ENCODE measurements at regions not wholly inside any gene's neighbourhood (a gene's known extent, or its start where the extent isn't known, plus 50 kb on each side); places are given as distances from the start of the nearest gene placed in this dataset.

DNA sequence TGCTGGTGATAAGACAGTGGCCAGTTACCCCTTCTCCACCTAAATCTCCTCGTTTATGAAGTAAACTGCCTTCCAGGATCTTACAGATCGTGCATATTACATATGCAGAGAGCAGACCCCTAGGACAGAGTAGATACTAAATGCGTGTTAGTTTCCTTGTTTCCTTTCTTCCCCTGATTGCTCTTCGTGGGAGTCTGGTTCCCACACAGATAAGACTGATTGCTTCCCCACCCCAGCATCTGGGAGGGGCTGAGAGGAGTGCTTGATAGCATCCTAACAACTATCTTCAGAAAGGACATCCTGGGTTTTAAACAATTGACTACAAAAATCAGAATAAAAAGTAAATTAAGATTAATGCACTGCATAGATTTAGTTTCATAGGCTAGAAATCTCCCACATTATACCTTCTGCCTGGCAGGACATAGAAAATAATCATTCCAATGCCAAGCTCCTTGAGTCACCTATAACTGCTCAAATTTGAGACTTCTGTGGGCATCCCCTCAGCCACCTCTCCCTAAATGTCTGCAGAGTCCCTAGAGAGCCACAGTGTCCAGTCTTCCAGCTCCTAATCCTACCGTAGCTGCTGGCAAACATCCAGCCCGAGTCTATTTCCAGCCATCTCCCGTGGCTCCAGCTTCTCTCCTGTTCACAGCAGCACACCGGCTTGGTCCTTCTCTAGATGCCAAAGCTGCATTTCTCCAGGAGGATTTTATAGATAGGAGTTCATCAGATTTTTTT is 128.3 kb downstream of the LRRC30 start:
- DNase-seq: no peak

DNA sequence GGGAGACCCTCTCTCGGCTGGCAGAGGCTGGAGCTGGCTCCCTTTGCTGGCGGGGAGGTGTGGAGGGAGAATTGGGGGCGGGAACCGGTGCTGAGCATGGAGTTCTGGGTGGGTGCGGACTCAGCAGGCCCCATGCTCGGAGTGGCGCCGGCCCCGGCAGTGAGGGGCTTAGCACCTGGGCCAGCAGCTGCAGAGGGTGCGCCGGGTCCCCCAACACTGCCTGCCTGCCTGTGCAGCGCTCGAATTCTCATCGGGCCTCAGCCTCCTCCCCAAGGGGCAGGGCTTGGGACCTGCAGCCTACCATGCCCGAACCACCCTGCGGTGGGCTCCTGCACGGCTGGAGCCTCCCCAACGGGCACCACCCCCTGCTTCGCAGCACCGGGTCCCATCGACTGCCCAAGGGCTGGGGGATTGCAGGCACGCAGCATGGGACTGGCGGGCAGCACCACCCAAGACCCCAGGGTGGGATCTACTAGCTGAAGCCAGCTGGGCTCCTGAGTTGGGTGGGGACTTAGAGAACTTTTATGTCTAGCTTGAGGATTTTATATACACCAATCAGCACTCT is 129.8 kb downstream of the LRRC30 start:
- DNase-seq: no peak

DNA sequence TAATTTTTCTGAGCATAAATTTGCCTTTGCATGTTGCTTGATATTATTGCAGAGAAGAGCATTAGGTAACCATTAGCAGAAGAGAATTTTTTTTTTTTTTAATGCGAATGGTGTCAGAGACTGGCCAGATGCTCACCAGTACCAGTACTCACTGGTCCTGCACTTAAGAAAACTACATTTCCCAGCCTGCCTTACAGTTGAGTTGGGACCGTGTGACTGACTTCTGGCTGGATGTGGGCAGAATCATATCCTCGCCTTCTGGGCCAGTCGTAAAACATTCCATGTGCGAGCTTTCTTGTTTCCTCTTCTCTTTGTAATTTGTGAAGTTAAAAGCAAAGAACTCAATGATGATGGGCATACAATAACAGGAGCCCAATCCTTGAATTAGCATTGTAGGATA is 132.4 kb downstream of the LRRC30 start:
- no peak for DNase-seq

- no peak for DNase-seq
Measured at GRCh38 chr18:7366597-7366996, 135.7 kb downstream of the LRRC30 start.

DNA sequence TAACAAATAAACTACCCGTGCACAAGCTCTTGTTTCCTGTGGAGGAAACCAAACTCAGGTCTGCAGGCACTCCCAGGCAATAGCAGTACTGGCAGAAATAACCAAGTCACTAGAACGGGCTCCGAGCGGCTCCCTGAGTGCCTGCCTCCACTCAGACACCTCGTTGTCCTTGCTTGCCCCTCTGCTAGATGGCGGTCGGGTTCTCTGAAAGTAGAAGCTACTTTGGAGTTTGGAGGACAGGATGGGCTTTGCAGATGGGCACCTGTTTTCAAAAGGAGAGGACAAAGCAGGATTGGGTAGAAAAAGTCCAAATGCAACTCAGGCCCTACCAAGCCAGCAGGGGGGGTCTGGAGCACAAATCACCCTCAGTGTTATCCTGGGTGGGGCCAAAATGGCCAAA is 136.4 kb downstream of the LRRC30 start:
- DNase-seq: no peak

GRCh38 chr18:7369006-7369405 is 138.1 kb downstream of the LRRC30 start:
- DNase-seq: no peak

DNA sequence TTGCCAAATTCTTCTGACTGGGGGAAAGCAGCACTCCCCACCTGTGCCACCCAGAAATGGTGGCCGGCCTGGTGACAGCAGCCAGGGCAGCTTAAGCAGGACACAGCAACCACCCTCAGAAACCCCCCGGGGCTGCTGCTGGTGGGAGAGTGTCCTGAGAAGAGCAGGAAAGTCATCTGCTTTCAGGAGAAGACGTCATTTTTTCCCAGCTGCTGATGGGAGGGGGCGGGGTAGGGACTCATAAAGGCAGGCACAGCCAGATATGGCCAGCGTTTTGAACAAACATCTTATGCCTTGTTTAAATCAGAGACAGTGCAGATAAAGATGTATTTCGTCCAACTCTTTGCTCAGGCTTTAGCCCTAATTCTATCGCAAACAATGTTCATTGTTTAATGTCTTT is 139.5 kb downstream of the LRRC30 start:
- DNase-seq: no peak

DNA sequence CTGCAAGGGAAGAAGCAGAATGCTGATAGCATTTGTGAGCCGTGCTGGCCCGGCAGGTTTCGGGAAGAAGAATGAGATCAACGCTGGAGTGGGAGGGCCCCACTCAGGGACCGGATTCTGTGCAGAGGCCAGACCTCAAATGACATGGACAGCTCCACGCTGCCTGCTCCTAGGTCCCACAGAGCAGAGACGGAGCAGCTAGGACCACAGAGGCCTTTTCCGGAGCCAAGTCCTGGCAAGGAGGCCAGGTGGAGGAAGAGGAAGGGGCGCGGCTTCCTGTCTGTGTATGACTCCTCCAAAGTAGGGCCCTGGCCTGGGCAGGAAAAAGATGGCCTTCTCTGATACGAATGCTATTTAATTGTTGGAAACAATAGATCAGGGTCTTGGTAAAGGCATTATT is 139.9 kb downstream of the LRRC30 start:
- no peak for DNase-seq

DNA sequence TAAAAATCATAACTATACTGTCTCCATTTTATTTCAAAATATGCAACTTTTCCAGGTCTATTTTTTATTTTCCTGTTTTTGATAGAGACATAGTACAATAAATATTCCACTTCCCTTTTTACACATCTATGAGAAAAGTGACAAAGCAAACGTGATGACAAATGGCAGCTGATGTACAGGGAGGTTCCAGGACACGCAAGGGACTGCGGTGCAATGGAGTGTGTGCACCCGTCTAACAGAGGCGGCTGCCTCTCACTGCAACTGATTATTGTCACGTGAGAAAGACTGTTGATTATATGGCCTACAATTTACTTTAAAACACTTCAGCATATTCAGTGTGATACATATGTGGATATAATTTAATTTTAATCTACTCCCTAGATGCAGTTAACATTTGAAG is 142.6 kb downstream of the LRRC30 start:
- no peak for DNase-seq

GRCh38 chr18:7381307-7381706 is 150.4 kb downstream of the LRRC30 start:
- DNase-seq: no peak

GRCh38 chr18:7382328-7383001 is 151.6 kb downstream of the LRRC30 start:
- no peak for DNase-seq

GRCh38 chr18:7383002-7383980 is 152.4 kb downstream of the LRRC30 start:
- no peak for DNase-seq

GRCh38 chr18:7388741-7389140 is 157.9 kb downstream of the LRRC30 start:
- DNase-seq: no peak

DNA sequence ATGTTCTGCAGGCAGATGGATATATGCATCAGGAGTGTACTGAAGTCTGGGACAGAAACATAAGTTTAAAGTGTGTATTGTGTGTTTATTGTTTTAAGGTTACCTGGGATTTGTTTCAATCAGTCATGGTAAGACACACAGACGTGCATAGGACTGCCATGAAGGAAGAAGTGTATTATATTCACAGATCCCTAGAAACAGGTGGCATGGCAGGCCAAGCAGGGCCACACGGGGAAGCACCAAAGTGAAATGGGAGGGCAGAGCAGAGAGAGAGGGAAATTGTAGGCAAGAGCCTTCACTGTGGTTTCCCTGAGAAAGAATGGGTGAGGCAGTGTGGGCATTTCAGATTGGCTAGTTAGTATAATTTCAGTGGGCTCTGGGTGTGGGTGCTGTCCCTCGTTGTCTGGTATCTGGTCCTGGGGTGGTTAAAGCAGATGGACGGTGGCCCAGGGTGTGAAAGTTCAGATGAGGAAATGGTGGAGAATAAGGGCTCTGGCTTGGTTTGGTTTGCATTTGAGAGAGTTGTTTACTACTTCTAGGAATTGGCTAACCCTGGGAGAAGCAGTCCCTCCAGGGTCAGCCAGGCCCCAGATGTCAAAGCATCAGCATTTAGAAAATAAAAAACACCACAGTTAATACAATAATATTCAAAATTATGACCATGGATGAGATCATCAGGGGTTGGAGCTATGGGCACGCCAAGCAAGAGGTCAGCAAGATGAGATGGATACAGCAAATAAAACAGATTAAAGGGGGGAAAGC is 160.0 kb downstream of the LRRC30 start:
- DNase-seq: no peak

DNA sequence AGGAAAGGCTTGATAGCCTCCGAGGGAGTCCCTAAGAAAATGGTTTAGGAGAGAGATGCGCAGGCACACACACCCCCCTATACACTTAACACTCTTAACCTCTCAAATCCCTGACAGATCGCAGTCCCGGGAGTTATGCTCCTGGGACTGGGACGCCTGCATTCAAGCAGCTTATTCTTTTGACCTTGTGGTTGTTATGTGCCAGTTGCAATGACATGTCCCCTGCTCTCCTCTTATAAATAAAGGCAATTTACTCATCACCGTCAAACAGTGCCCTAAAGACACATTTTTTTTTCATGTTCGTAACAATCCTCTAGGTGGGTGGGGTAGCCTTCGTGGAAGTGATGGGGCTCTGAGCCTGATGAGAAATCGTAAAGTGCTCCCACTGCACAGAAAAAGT is 162.2 kb downstream of the LRRC30 start:
- no peak for DNase-seq

- DNase-seq: no peak
Measured at GRCh38 chr18:7394050-7394659, 163.3 kb downstream of the LRRC30 start.

DNA sequence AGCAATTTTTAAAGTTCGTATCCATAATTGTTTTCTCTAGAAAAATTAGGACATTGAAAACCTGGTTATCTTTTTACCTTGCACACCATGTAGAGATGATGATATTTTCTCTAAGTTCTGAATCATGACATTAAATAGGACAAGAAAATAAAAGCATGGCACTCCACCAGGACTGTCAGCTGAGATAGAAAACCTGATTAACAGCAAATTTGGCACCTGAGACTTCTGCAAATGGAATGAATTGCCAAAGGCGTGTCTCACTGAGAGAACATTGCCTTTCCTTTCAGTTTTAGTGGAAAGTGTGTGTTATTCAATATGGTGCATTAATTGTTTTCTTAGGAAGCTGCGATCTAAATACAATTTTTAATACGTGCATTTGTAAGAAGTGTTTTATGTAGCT is 164.7 kb downstream of the LRRC30 start:
- no peak for DNase-seq

- no peak for DNase-seq
Measured at GRCh38 chr18:7413906-7414305, 153.2 kb upstream of the PTPRM start.

DNA sequence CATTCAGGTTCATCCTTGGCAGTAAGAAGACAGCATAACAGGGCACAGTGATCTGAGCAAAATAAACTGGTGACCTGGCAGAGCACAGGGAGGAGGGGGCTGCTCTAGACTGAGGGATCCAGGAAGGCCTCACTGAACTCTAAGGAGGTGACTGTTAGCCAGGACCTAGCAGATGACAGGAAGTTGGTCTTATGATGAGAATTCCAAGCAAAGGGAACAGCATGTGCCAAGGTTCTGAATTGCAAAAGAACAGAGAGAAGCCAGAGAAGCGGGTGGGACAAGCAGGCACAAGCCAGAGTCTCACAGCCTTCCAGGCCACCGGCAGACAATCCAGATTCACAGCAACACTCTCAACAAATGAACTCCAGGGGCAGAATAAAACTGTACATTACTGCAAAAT is 152.7 kb upstream of the PTPRM start:
- no peak for DNase-seq

- DNase-seq: no peak
Measured at GRCh38 chr18:7415081-7415894, 151.8 kb upstream of the PTPRM start.

GRCh38 chr18:7417727-7418126 is 149.4 kb upstream of the PTPRM start:
- DNase-seq: no peak

Measured in kidney glomerular epithelial cell (primary cell).